Type B pancreatic cell (in vitro differentiated cells): ENCODE measurements at regions not wholly inside any gene's neighbourhood (a gene's known extent, or its start where the extent isn't known, plus 50 kb on each side); places are given as distances from the start of the nearest gene placed in this dataset.

Source experiments
- DNase-seq: peaks from one replicate; pipeline ENCODE4 v3.0.0; 2021; ENCODE audit warnings: mixed read lengths; ENCODE audit not compliant: unreplicated experiment; ENCODE audit errors: extremely low spot score
- H3K27ac Mint-ChIP-seq: 2 replicates; pipeline ENCODE4 v1.8.0; 2021; ENCODE audit warnings: mild to moderate bottlenecking, mixed read lengths
- H3K27me3 Mint-ChIP-seq: 2 replicates; pipeline ENCODE4 v1.8.0; 2021; ENCODE audit warnings: mixed read lengths
- H3K36me3 Mint-ChIP-seq: 2 replicates; pipeline ENCODE4 v1.8.0; 2021; ENCODE audit warnings: mixed read lengths
- H3K4me1 Mint-ChIP-seq: one replicate; pipeline ENCODE4 v1.8.0; 2021; ENCODE audit warnings: mixed read lengths; ENCODE audit not compliant: unreplicated experiment
- H3K4me3 Mint-ChIP-seq: 2 replicates; pipeline ENCODE4 v1.8.0; 2021; ENCODE audit warnings: mild to moderate bottlenecking, mixed read lengths
- H3K9me3 Mint-ChIP-seq: 2 replicates; pipeline ENCODE4 v1.8.0; 2021; ENCODE audit warnings: mixed read lengths
- CTCF ChIP-seq: fragments of 200-600 bp; sonication (generic); conservative IDR thresholded peaks from 2 replicates; pipeline ENCODE4 v1.5.0; 2021; ENCODE audit warnings: antibody characterized with exemption, mild to moderate bottlenecking

- no peak for TF ChIP-seq CTCF
- H3K4me1 Mint-ChIP-seq: peaks cover 6% of the 10 kb centered on the region
- no peak for DNase-seq
- no peaks in the 10 kb centered on the region for H3K36me3 Mint-ChIP-seq
- H3K9me3 Mint-ChIP-seq: no peaks in the 10 kb centered on the region
- no peaks in the 10 kb centered on the region for H3K27me3 Mint-ChIP-seq
- H3K27ac Mint-ChIP-seq: no peak overlapping the region
- no peak overlapping the region for H3K4me3 Mint-ChIP-seq
Measured at GRCh38 chr10:54905578-54906192, 104.7 kb upstream of the PCDH15 start.

- no peaks in the 10 kb centered on the region for H3K27me3 Mint-ChIP-seq
- no peak for DNase-seq
- peaks cover 6% of the 10 kb centered on the region for H3K4me1 Mint-ChIP-seq
- H3K27ac Mint-ChIP-seq: no peak overlapping the region
- no peak overlapping the region for H3K4me3 Mint-ChIP-seq
- H3K9me3 Mint-ChIP-seq: no peaks in the 10 kb centered on the region
- no peaks in the 10 kb centered on the region for H3K36me3 Mint-ChIP-seq
- TF ChIP-seq CTCF: no peak
Measured at GRCh38 chr10:54904833-54905232, 103.8 kb upstream of the PCDH15 start.

DNA sequence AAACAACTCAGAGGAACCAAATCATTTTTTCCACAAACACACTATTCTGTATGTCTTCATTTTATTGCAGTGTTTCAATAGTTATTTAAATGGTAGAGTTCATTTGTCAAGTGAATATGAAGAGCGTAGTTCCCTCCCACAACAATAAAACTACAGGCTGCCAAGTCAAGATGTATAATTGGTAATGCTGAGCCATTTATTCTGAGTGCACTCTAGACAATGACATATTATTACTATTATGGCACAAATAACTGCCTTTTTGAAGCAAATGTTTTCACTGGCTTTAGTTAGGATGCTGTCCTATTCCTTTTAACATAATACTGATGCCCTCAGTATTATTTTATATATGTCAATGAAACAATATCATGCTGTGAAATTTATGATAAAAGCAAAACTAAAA, 102.7 kb upstream of the PCDH15 start:
- no peak for DNase-seq
- Mint-ChIP-seq H3K27me3 (no peaks in the 10 kb centered on the region), H3K4me3 (no peak overlapping the region), H3K27ac (no peak overlapping the region), H3K9me3 (no peaks in the 10 kb centered on the region), H3K36me3 (no peaks in the 10 kb centered on the region), H3K4me1 (peaks cover 6% of the 10 kb centered on the region)
- TF ChIP-seq CTCF: no peak

DNA sequence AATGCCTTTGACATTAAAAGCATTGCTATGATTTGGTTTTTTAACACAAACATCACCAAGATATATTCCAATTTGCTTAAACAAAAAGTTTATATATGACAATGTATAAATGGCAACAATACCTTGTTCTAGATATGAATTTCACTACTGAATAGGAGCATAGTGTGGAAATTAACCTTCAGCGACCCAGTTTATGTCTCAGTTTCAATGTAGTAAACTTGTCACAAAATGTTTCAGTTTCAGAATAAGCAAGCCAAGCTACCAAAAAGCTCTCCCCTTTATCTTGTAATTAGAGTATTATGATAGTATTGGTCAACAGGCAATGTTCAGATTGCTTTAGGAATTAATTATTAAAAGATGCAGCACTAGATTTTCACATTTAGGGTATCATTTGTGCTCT, 99.6 kb upstream of the PCDH15 start:
- no peaks in the 10 kb centered on the region for H3K27me3 Mint-ChIP-seq
- H3K27ac Mint-ChIP-seq: no peak overlapping the region
- TF ChIP-seq CTCF: no peak
- H3K9me3 Mint-ChIP-seq: no peaks in the 10 kb centered on the region
- no peaks in the 10 kb centered on the region for H3K36me3 Mint-ChIP-seq
- DNase-seq: no peak
- H3K4me1 Mint-ChIP-seq: peaks cover under 1% of the 10 kb centered on the region
- H3K4me3 Mint-ChIP-seq: no peak overlapping the region

DNA sequence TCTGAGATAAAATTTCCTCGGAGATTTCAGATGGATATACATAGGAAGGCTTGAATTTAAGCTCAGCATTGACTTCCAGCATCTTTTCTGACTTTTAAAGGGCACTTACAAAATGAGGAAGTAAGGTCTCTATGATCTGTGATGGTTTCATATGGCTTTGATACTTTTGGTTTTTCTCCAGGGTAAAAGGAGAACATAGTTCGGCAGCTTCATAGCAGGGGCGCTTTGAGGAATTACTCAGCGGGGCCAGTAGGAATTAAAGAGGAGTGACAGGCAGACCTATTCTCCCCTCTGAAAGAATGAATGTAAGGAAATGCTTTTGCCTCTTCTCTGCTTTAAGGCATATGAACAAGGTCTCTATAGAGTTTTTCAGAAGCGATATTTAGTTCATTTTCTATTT, 80.0 kb upstream of the PCDH15 start:
- Mint-ChIP-seq H3K4me3 (no peak overlapping the region), H3K27me3 (no peaks in the 10 kb centered on the region), H3K4me1 (no peaks in the 10 kb centered on the region), H3K9me3 (peaks cover 6% of the 10 kb centered on the region), H3K27ac (no peak overlapping the region), H3K36me3 (no peaks in the 10 kb centered on the region)
- no peak for DNase-seq
- no peak for TF ChIP-seq CTCF

DNA sequence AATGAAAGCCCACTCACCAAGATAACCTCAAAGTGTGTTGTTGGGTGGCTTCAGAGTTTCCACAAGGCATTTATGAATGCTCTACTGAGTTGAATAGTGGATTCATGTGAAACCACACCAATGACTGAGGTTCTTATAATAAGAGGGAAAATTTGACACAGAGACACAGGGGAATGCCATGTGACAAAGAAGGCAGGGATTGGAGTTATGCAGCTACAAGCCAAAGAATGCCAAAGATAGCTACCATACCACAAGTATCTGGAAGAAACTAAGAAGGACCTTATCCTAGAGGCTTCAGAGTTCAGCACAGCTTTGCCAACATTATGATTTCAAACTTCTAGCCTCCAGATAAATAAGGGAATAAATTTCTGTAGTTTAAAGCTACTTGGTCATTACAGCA, 68.0 kb upstream of the PCDH15 start:
- no peak for DNase-seq
- Mint-ChIP-seq H3K36me3 (no peaks in the 10 kb centered on the region), H3K4me1 (no peaks in the 10 kb centered on the region), H3K27me3 (no peaks in the 10 kb centered on the region), H3K27ac (no peak overlapping the region), H3K9me3 (no peaks in the 10 kb centered on the region), H3K4me3 (no peak overlapping the region)
- no peak for TF ChIP-seq CTCF
